Gastrocnemius medialis (tissue), 4 donors: ENCODE measurements at regions not wholly inside any gene's neighbourhood (a gene's known extent, or its start where the extent isn't known, plus 50 kb on each side); places are given as distances from the start of the nearest gene placed in this dataset.

Source experiments
- ATAC-seq, 2 donors: fragments of 150-250 bp; one replicate each; pipeline ENCODE4 v1.9.1; 2016
- DNase-seq, 2 donors: peaks; one replicate each; pipeline ENCODE4 v3.0.0-alpha.2; 2019
- H3K27ac ChIP-seq, 4 donors: fragments of 200-600 bp; sonication (generic); 1 replicate in 1 of 4; 2 replicates in 3 of 4; pipeline ENCODE4 v1.5.1; 2016 to 2018; ENCODE audit warnings: mild to moderate bottlenecking in 2 of 4, moderate library complexity in 1 of 4
- H3K27me3 ChIP-seq, 3 donors: fragments of 200-600 bp; sonication (generic) in 2 of 3; 1 replicate in 1 of 3; 2 replicates in 2 of 3; pipeline versions ENCODE4 v1.5.1 to v1.6.0; 2016 to 2019; ENCODE audit warnings: mild to moderate bottlenecking in 1 of 3, moderate library complexity in 1 of 3
- H3K36me3 ChIP-seq, 2 donors: fragments of 200-600 bp; sonication (generic) in 1 of 2; one replicate each; pipeline ENCODE4 v1.5.1; 2017 to 2018
- H3K4me1 ChIP-seq, 2 donors: fragments of 200-600 bp; sonication (generic) in 1 of 2; one replicate each; pipeline ENCODE4 v1.5.1; 2016 to 2017; ENCODE audit warnings: mild to moderate bottlenecking in 2 of 2
- H3K4me3 ChIP-seq, 4 donors: fragments of 200-600 bp; sonication (generic) in 3 of 4; 1 replicate in 1 of 4; 2 replicates in 3 of 4; pipeline ENCODE4 v1.5.1; 2016 to 2019; ENCODE audit warnings: mild to moderate bottlenecking in 2 of 4
- H3K9me3 ChIP-seq, 3 donors: fragments of 200-600 bp; sonication (generic) in 2 of 3; 1 replicate in 1 of 3; 2 replicates in 2 of 3; pipeline ENCODE4 v1.5.1; 2016 to 2019
- POLR2A ChIP-seq, 2 donors: fragments of 450-650 bp; IDR thresholded peaks; one replicate each; pipeline ENCODE4 v1.6.1; 2017; ENCODE audit warnings: antibody characterized with exemption in 2 of 2, mild to moderate bottlenecking in 2 of 2, moderate library complexity in 2 of 2
- in situ Hi-C, 4 donors: fragments of 200-750 bp; cut with MboI; loops; one replicate each; pipeline versions ENCODE4 v1.15.0 to v1.8.0; 2017; ENCODE audit warnings: low sequenced_read_pairs in 4 of 4
- intact Hi-C: fragments of 100-400 bp; cut with DNase I; formaldehyde crosslinking; loops from one replicate; pipeline ENCODE4 v1.15.1; 2023; ENCODE audit warnings: low total_unique reads
- TF ChIP-seq, protein P1 (sequence below), 5 experiments: fragments of 450-650 bp in 3 of 5; fragments of 200-600 bp in 2 of 5; sonication (generic) in 2 of 5; IDR thresholded peaks in 4 of 5; conservative IDR thresholded peaks in 1 of 5; 1 replicate in 4 of 5; 2 replicates in 1 of 5; pipeline ENCODE4 v1.5.1; 2016 to 2019; ENCODE audit warnings: antibody characterized with exemption in 5 of 5, mild to moderate bottlenecking in 3 of 5, moderate library complexity in 3 of 5

DNA sequence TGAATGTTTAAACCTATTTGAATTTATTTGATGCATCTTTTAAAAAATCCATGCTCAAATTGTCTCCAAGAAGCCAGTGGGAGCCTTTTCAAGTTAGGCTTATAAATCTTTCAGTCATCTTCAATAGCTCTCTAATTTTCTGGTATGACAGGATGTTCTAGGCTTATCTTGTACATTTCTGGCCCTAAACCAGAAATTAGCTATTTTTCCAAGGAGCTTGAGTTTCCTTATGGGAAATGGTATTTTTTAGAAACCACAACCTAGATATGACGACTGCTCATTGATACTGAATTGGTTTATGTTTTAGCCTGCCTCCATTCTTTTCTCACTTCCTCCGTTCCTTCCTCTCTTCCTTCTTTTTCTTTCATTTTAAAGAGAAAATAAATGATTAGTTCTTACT is 172.3 kb downstream of the SPRY1 start:
- no peak for TF ChIP-seq POLR2A (IDR thresholded peaks at IDR 0.05)
- TF ChIP-seq, protein P1, sequence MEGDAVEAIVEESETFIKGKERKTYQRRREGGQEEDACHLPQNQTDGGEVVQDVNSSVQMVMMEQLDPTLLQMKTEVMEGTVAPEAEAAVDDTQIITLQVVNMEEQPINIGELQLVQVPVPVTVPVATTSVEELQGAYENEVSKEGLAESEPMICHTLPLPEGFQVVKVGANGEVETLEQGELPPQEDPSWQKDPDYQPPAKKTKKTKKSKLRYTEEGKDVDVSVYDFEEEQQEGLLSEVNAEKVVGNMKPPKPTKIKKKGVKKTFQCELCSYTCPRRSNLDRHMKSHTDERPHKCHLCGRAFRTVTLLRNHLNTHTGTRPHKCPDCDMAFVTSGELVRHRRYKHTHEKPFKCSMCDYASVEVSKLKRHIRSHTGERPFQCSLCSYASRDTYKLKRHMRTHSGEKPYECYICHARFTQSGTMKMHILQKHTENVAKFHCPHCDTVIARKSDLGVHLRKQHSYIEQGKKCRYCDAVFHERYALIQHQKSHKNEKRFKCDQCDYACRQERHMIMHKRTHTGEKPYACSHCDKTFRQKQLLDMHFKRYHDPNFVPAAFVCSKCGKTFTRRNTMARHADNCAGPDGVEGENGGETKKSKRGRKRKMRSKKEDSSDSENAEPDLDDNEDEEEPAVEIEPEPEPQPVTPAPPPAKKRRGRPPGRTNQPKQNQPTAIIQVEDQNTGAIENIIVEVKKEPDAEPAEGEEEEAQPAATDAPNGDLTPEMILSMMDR (IDR thresholded peaks at IDR 0.05 in 4 of 5, conservative IDR thresholded peaks at IDR 0.05 in 1 of 5), result no peak

DNA sequence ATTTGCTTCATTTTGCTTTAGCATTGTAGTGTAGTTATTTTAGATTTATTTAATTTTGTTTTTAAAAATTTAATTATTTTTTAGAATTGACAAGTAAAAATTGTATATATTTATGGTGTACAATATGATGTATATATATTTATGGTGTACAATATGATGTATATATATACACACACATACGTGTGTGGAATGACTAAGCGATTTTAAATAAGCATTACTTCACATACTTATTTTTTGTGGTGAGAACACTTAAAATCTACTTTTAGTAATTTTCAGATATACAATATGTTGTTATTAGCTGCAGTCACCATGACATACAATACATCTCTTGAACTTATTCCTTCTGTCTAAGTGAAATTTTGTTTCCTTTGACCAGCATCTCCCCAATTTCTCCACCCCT is 172.9 kb downstream of the SPRY1 start:
- TF ChIP-seq, protein P1 (IDR thresholded peaks at IDR 0.05 in 4 of 5, conservative IDR thresholded peaks at IDR 0.05 in 1 of 5), result no peak
- TF ChIP-seq POLR2A (IDR thresholded peaks at IDR 0.05), result no peak

More for the DNA sequence above, 172.3 kb downstream of the SPRY1 start:
- in situ Hi-C loops (loop anchor here (10.0 to 25.0 kb wide), 3 partner anchors 86 to 543 kb away; no protein-coding TSS in a partner anchor), intact Hi-C loops (no loop called here)
- Histone ChIP-seq H3K36me3 (no peaks in the 10 kb centered on the region), H3K27me3 (no peaks in the 10 kb centered on the region), H3K9me3 (no peaks in the 10 kb centered on the region), H3K27ac (no peak overlapping the region), H3K4me1 (no peaks in the 10 kb centered on the region), H3K4me3 (no peak overlapping the region)
- no peak for DNase-seq
- no peak for ATAC-seq

DNA sequence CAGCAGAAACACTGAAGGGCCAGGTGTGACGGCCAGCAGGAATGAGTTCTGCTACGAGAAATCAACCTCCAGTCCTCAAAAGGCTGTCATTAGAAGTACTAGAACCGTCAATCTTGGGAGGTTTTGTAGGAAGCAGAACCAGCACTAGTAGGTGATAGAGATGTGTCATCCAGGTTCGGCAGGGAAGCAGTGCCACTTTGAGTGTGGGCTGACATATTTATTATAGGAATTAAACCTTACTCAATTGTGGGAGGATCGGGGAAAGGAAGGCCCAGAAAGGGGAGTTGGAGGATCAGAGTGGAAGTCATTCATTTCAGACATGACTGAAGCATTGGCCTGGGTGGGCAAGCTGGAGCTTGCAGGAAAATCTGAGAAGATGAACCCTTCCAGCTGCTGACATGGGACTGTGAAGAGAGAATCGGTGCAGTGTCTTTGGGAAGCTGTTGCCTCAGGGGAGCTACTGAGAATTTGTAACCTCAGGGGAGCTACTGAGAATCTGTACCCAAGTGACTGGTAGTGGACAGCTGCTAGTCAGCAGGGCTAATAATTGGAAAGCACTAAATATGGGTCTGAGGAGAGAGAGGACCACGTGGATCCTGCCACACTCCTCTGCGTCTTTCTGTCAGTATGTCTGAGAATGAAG is 177.4 kb downstream of the SPRY1 start:
- Histone ChIP-seq H3K4me3 (no peak overlapping the region), H3K27ac (no peak overlapping the region), H3K27me3 (no peaks in the 10 kb centered on the region), H3K9me3 (no peaks in the 10 kb centered on the region), H3K36me3 (no peaks in the 10 kb centered on the region), H3K4me1 (peaks cover 0 to 3% of the 10 kb centered on the region in 2 donors)
- ATAC-seq, result no peak
- DNase-seq, result no peak
- TF ChIP-seq, protein P1 (IDR thresholded peaks at IDR 0.05 in 4 of 5, conservative IDR thresholded peaks at IDR 0.05 in 1 of 5), result no peak
- TF ChIP-seq POLR2A (IDR thresholded peaks at IDR 0.05), result no peak
- intact Hi-C loops, result no loop called here
- in situ Hi-C loops, result loop anchor here (25.0 kb wide), 2 partner anchors 88 to 538 kb away; no protein-coding TSS in a partner anchor

More for the DNA sequence above, 172.9 kb downstream of the SPRY1 start:
- Histone ChIP-seq H3K27me3 (no peaks in the 10 kb centered on the region), H3K27ac (no peak overlapping the region), H3K4me1 (no peaks in the 10 kb centered on the region), H3K9me3 (no peaks in the 10 kb centered on the region), H3K36me3 (no peaks in the 10 kb centered on the region), H3K4me3 (no peak overlapping the region)
- DNase-seq (no peak), ATAC-seq (no peak)
- intact Hi-C loops (no loop called here), in situ Hi-C loops (loop anchor here (10.0 to 25.0 kb wide), 3 partner anchors 85 to 543 kb away; no protein-coding TSS in a partner anchor)

DNA sequence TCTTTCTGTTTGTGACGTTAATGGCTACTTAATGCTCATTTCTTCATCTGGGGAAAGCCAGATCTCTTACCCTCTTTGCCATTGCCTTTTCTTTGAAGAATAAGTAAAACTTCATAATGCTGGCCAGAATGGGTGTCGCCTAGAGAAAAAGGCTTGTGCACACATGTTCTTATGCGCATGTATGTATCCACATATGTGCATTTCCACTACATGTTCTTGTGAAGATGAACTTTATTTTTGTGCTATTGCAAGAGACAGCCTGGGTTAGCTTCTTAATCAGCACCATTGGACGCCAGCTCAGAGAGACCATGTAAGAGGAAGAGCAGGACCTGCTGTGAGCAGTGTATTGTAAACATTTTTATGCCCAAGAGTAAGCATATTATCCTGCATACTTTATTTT is 178.7 kb downstream of the SPRY1 start:
- Histone ChIP-seq H3K4me3 (no peak overlapping the region), H3K4me1 (peaks cover 0 to 3% of the 10 kb centered on the region in 2 donors), H3K36me3 (no peaks in the 10 kb centered on the region), H3K9me3 (no peaks in the 10 kb centered on the region), H3K27ac (no peak overlapping the region), H3K27me3 (no peaks in the 10 kb centered on the region)
- TF ChIP-seq, protein P1 (IDR thresholded peaks at IDR 0.05 in 4 of 5, conservative IDR thresholded peaks at IDR 0.05 in 1 of 5), result no peak
- TF ChIP-seq POLR2A (IDR thresholded peaks at IDR 0.05), result no peak
- in situ Hi-C loops (no loop called here), intact Hi-C loops (no loop called here)
- ATAC-seq (no peak), DNase-seq (no peak)
